ENCODE measurements at regions not wholly inside any gene's neighbourhood (a gene's known extent, or its start where the extent isn't known, plus 50 kb on each side); places are given as distances from the start of the nearest gene placed in this dataset.

- DNase-seq (ENCODE audit: low read depth in 6 of 9, low spot score in 9 of 9): no peak
- H3K27me3 ChIP-seq (ENCODE audit: control insufficient read depth in 2 of 2, insufficient read depth in 1 of 2, low read length in 1 of 2): no peaks in the 10 kb centered on the region
- no peak overlapping the region for H3K4me3 ChIP-seq (ENCODE audit: low read length in 2 of 2)
- H3K4me1 ChIP-seq (ENCODE audit: control insufficient read depth in 2 of 2, insufficient read depth in 2 of 2, low read length in 2 of 2): no peaks in the 10 kb centered on the region
- H3K36me3 ChIP-seq (ENCODE audit: control insufficient read depth in 2 of 2, insufficient read depth in 2 of 2, low read length in 1 of 2): no peaks in the 10 kb centered on the region
- no peaks in the 10 kb centered on the region for H3K9me3 ChIP-seq (ENCODE audit: control insufficient read depth in 2 of 2, insufficient read depth in 1 of 2, low read length in 1 of 2)
- no peak overlapping the region for H3K27ac ChIP-seq (ENCODE audit: low read depth in 1 of 2, low read length in 1 of 2)
- WGBS: 95% methylated on average over 2 of the region's 2 CpGs
Observed at GRCh38 chr7:41489885-41490284, 213.0 kb downstream of the INHBA start.

DNA sequence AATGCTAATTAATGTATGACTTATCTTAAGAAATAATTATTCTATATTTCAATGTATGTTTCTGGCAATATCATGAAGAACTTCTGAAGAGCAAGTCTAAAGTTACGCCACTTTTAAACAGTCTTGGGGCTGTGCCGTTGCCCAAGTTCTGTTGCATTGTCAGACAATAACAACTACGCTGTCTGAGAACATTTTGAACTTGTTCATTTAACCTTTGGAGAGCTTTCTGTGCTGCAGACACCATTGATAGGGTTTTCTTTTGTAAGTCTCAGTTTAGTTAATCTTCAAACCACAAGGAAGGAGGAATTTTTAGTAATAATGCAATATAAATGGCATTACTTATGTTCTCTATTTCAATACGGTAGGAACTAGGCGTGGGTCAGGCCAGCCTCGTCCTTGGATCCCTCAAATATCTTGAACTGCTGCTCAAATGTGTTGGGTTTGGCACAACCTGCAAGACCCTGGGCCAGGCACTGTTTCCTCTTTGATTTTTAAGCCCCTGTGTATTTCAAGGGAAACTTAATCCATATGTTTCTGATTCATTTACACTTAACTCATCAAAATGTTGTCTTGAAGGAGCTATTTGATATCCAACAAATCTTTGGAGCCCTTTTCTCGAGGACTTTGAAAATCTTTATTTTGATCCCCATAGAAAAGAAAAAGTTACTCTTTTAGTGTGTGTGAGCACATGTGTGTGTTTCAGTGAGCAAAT is 215.5 kb downstream of the INHBA start:
- WGBS: 93% methylated on average over 7 of the region's 7 CpGs
- Histone ChIP-seq H3K36me3 (ENCODE audit: control insufficient read depth in 2 of 2, insufficient read depth in 2 of 2, low read length in 1 of 2) (no peaks in the 10 kb centered on the region), H3K27me3 (ENCODE audit: control insufficient read depth in 2 of 2, insufficient read depth in 1 of 2, low read length in 1 of 2) (no peaks in the 10 kb centered on the region), H3K9me3 (ENCODE audit: control insufficient read depth in 2 of 2, insufficient read depth in 1 of 2, low read length in 1 of 2) (no peaks in the 10 kb centered on the region), H3K4me1 (ENCODE audit: control insufficient read depth in 2 of 2, insufficient read depth in 2 of 2, low read length in 2 of 2) (no peaks in the 10 kb centered on the region), H3K4me3 (ENCODE audit: low read length in 2 of 2) (no peak overlapping the region), H3K27ac (ENCODE audit: low read depth in 1 of 2, low read length in 1 of 2) (no peak overlapping the region)
- no peak for DNase-seq (ENCODE audit: low read depth in 6 of 9, low spot score in 9 of 9)

DNA sequence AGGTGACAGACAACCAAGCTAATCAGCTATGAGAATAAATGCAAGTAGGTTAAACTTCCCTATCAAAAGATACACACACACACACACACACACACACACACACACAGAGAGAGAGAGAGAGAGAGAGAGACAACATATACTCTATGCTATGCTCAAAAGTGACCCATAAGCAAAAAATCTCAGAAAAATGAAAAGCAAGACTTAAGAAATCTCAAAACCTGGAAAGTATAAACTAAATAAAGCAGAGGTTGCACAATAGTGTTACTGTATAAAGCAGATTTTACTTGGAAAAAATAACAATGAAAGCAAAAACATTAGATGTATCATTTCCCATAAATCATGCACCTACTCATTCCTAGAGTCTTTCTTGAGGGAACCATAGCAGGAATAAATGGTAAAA is 221.5 kb downstream of the INHBA start:
- no peaks in the 10 kb centered on the region for H3K36me3 ChIP-seq (ENCODE audit: control insufficient read depth in 2 of 2, insufficient read depth in 2 of 2, low read length in 1 of 2)

GRCh38 chr7:41478187-41478586 is 224.7 kb downstream of the INHBA start:
- Histone ChIP-seq H3K4me1 (ENCODE audit: control insufficient read depth in 2 of 2, insufficient read depth in 2 of 2, low read length in 2 of 2) (no peaks in the 10 kb centered on the region), H3K4me3 (ENCODE audit: low read length in 2 of 2) (no peak overlapping the region), H3K27ac (ENCODE audit: low read depth in 1 of 2, low read length in 1 of 2) (no peak overlapping the region), H3K9me3 (ENCODE audit: control insufficient read depth in 2 of 2, insufficient read depth in 1 of 2, low read length in 1 of 2) (no peaks in the 10 kb centered on the region), H3K36me3 (ENCODE audit: control insufficient read depth in 2 of 2, insufficient read depth in 2 of 2, low read length in 1 of 2) (no peaks in the 10 kb centered on the region), H3K27me3 (ENCODE audit: control insufficient read depth in 2 of 2, insufficient read depth in 1 of 2, low read length in 1 of 2) (no peaks in the 10 kb centered on the region)
- DNase-seq (ENCODE audit: low read depth in 6 of 9, low spot score in 9 of 9): no peak
- 36% methylated on average over 3 of the region's 3 CpGs for WGBS

More for the DNA sequence above, 221.5 kb downstream of the INHBA start:
- no peak overlapping the region for H3K27ac ChIP-seq (ENCODE audit: low read depth in 1 of 2, low read length in 1 of 2)
- no peaks in the 10 kb centered on the region for H3K27me3 ChIP-seq (ENCODE audit: control insufficient read depth in 2 of 2, insufficient read depth in 1 of 2, low read length in 1 of 2)
- DNase-seq (ENCODE audit: low read depth in 6 of 9, low spot score in 9 of 9): no peak
- no peaks in the 10 kb centered on the region for H3K9me3 ChIP-seq (ENCODE audit: control insufficient read depth in 2 of 2, insufficient read depth in 1 of 2, low read length in 1 of 2)
- H3K4me1 ChIP-seq (ENCODE audit: control insufficient read depth in 2 of 2, insufficient read depth in 2 of 2, low read length in 2 of 2): no peaks in the 10 kb centered on the region
- no peak overlapping the region for H3K4me3 ChIP-seq (ENCODE audit: low read length in 2 of 2)

- Histone ChIP-seq H3K27ac (ENCODE audit: low read depth in 1 of 2, low read length in 1 of 2) (no peak overlapping the region), H3K27me3 (ENCODE audit: control insufficient read depth in 2 of 2, insufficient read depth in 1 of 2, low read length in 1 of 2) (no peaks in the 10 kb centered on the region), H3K36me3 (ENCODE audit: control insufficient read depth in 2 of 2, insufficient read depth in 2 of 2, low read length in 1 of 2) (no peaks in the 10 kb centered on the region), H3K4me3 (ENCODE audit: low read length in 2 of 2) (no peak overlapping the region), H3K9me3 (ENCODE audit: control insufficient read depth in 2 of 2, insufficient read depth in 1 of 2, low read length in 1 of 2) (no peaks in the 10 kb centered on the region), H3K4me1 (ENCODE audit: control insufficient read depth in 2 of 2, insufficient read depth in 2 of 2, low read length in 2 of 2) (no peaks in the 10 kb centered on the region)
- DNase-seq (ENCODE audit: low read depth in 6 of 9, low spot score in 9 of 9): no peak
- 87% methylated on average over 1 of the region's 1 CpG for WGBS
Observed at GRCh38 chr7:41476460-41476803, 226.5 kb downstream of the INHBA start.

- Histone ChIP-seq H3K36me3 (ENCODE audit: control insufficient read depth in 2 of 2, insufficient read depth in 2 of 2, low read length in 1 of 2) (no peaks in the 10 kb centered on the region), H3K27ac (ENCODE audit: low read depth in 1 of 2, low read length in 1 of 2) (no peak overlapping the region), H3K4me1 (ENCODE audit: control insufficient read depth in 2 of 2, insufficient read depth in 2 of 2, low read length in 2 of 2) (no peaks in the 10 kb centered on the region), H3K27me3 (ENCODE audit: control insufficient read depth in 2 of 2, insufficient read depth in 1 of 2, low read length in 1 of 2) (no peaks in the 10 kb centered on the region), H3K4me3 (ENCODE audit: low read length in 2 of 2) (no peak overlapping the region), H3K9me3 (ENCODE audit: control insufficient read depth in 2 of 2, insufficient read depth in 1 of 2, low read length in 1 of 2) (no peaks in the 10 kb centered on the region)
- no peak for DNase-seq (ENCODE audit: low read depth in 6 of 9, low spot score in 9 of 9)
- WGBS: 89% methylated on average over 2 of the region's 2 CpGs
Observed at GRCh38 chr7:41475801-41476459, 227.0 kb downstream of the INHBA start.

- no peak for DNase-seq (ENCODE audit: low read depth in 6 of 9, low spot score in 9 of 9)
- Histone ChIP-seq H3K27me3 (ENCODE audit: control insufficient read depth in 2 of 2, insufficient read depth in 1 of 2, low read length in 1 of 2) (no peaks in the 10 kb centered on the region), H3K9me3 (ENCODE audit: control insufficient read depth in 2 of 2, insufficient read depth in 1 of 2, low read length in 1 of 2) (no peaks in the 10 kb centered on the region), H3K4me1 (ENCODE audit: control insufficient read depth in 2 of 2, insufficient read depth in 2 of 2, low read length in 2 of 2) (no peaks in the 10 kb centered on the region), H3K27ac (ENCODE audit: low read depth in 1 of 2, low read length in 1 of 2) (no peak overlapping the region), H3K4me3 (ENCODE audit: low read length in 2 of 2) (no peak overlapping the region), H3K36me3 (ENCODE audit: control insufficient read depth in 2 of 2, insufficient read depth in 2 of 2, low read length in 1 of 2) (no peaks in the 10 kb centered on the region)
- 91% methylated on average over 4 of the region's 4 CpGs for WGBS
Observed at GRCh38 chr7:41472427-41473125, 230.3 kb downstream of the INHBA start.

DNA sequence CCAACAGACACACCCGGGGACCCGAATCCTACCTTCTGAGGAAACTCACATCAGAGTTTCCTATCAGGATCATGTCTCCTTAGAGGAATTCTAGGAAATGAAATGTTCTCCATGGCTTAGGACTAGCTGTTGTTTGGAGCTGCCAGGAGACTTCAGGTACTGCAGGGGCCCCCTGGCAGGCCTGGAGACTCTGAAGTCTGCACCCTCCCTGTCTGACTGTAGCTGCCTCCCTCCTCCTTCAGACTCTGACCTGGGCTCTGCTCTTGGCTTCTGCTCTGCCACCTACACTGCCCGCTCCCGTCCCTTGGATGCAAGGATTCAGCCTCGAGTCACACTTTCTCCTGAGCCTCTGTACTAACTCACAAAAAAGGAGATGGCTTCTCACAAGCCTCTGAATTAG is 232.8 kb downstream of the INHBA start:
- DNase-seq (ENCODE audit: low read depth in 6 of 9, low spot score in 9 of 9): no peak
- 95% methylated on average over 5 of the region's 5 CpGs for WGBS
- Histone ChIP-seq H3K9me3 (ENCODE audit: control insufficient read depth in 2 of 2, insufficient read depth in 1 of 2, low read length in 1 of 2) (no peaks in the 10 kb centered on the region), H3K27me3 (ENCODE audit: control insufficient read depth in 2 of 2, insufficient read depth in 1 of 2, low read length in 1 of 2) (no peaks in the 10 kb centered on the region), H3K4me3 (ENCODE audit: low read length in 2 of 2) (no peak overlapping the region), H3K4me1 (ENCODE audit: control insufficient read depth in 2 of 2, insufficient read depth in 2 of 2, low read length in 2 of 2) (no peaks in the 10 kb centered on the region), H3K27ac (ENCODE audit: low read depth in 1 of 2, low read length in 1 of 2) (no peak overlapping the region), H3K36me3 (ENCODE audit: control insufficient read depth in 2 of 2, insufficient read depth in 2 of 2, low read length in 1 of 2) (no peaks in the 10 kb centered on the region)

GRCh38 chr7:41467596-41467995 is 235.3 kb downstream of the INHBA start:
- H3K27me3 ChIP-seq (ENCODE audit: control insufficient read depth in 2 of 2, insufficient read depth in 1 of 2, low read length in 1 of 2): no peaks in the 10 kb centered on the region
- H3K4me3 ChIP-seq (ENCODE audit: low read length in 2 of 2): no peak overlapping the region
- H3K36me3 ChIP-seq (ENCODE audit: control insufficient read depth in 2 of 2, insufficient read depth in 2 of 2, low read length in 1 of 2): no peaks in the 10 kb centered on the region
- no peak for DNase-seq (ENCODE audit: low read depth in 6 of 9, low spot score in 9 of 9)
- H3K4me1 ChIP-seq (ENCODE audit: control insufficient read depth in 2 of 2, insufficient read depth in 2 of 2, low read length in 2 of 2): no peaks in the 10 kb centered on the region
- no peaks in the 10 kb centered on the region for H3K9me3 ChIP-seq (ENCODE audit: control insufficient read depth in 2 of 2, insufficient read depth in 1 of 2, low read length in 1 of 2)
- H3K27ac ChIP-seq (ENCODE audit: low read depth in 1 of 2, low read length in 1 of 2): no peak overlapping the region
- 93% methylated on average over 2 of the region's 2 CpGs for WGBS
